KMS-11 (cell line): ENCODE measurements at regions not wholly inside any gene's neighbourhood (a gene's known extent, or its start where the extent isn't known, plus 50 kb on each side); places are given as distances from the start of the nearest gene placed in this dataset.

ENCODE experiments used
- H2AFZ ChIP-seq: fragments of 200-600 bp; sonication (generic); 2 replicates; pipeline ENCODE4 v1.6.1; 2016; ENCODE audit warnings: antibody characterized with exemption, mixed run types, low read depth
- H3K27ac ChIP-seq: fragments of 200-600 bp; sonication (generic); 2 replicates; pipeline ENCODE4 v1.6.1; 2016; ENCODE audit warnings: mild to moderate bottlenecking, mixed run types
- H3K27me3 ChIP-seq: fragments of 200-600 bp; sonication (generic); 2 replicates; pipeline ENCODE4 v1.6.1; 2017; ENCODE audit warnings: mild to moderate bottlenecking, low read depth, mixed run types, moderate library complexity; ENCODE audit not compliant: insufficient read depth
- H3K36me3 ChIP-seq: fragments of 200-600 bp; sonication (generic); 2 replicates; pipeline ENCODE4 v1.6.1; 2017; ENCODE audit warnings: mild to moderate bottlenecking, mixed run types; ENCODE audit not compliant: insufficient read depth
- H3K4me1 ChIP-seq: fragments of 200-600 bp; sonication (generic); 2 replicates; pipeline ENCODE4 v1.6.1; 2016; ENCODE audit warnings: mild to moderate bottlenecking, low read depth, mixed run types; ENCODE audit not compliant: poor library complexity, severe bottlenecking
- H3K4me2 ChIP-seq: fragments of 200-600 bp; sonication (generic); 2 replicates; pipeline ENCODE4 v1.7.0; 2016; ENCODE audit warnings: mild to moderate bottlenecking, mixed run types
- H3K4me3 ChIP-seq: fragments of 200-600 bp; sonication (generic); IDR thresholded peaks from 2 replicates; pipeline ENCODE4 v1.6.1; 2017; ENCODE audit warnings: low read depth, low read length, mixed read lengths; ENCODE audit not compliant: insufficient read depth
- H3K79me2 ChIP-seq: fragments of 200-600 bp; sonication (generic); 2 replicates; pipeline ENCODE4 v1.6.1; 2016; ENCODE audit warnings: low read depth, mixed run types; ENCODE audit not compliant: insufficient read depth
- H3K9ac ChIP-seq: fragments of 200-600 bp; sonication (generic); 2 replicates; pipeline ENCODE4 v1.6.1; 2016; ENCODE audit warnings: mild to moderate bottlenecking, mixed run types
- H4K20me1 ChIP-seq: fragments of 200-600 bp; sonication (generic); 2 replicates; pipeline ENCODE4 v1.6.1; 2016; ENCODE audit warnings: mild to moderate bottlenecking, mixed run types; ENCODE audit not compliant: insufficient read depth
- TF ChIP-seq, protein P1 (sequence below): fragments of 200-600 bp; sonication (generic); conservative IDR thresholded peaks from 2 replicates; pipeline ENCODE4 v1.6.1; 2017; ENCODE audit warnings: low read depth, mild to moderate bottlenecking, antibody characterized with exemption, low read length, moderate library complexity, mixed read lengths

DNA sequence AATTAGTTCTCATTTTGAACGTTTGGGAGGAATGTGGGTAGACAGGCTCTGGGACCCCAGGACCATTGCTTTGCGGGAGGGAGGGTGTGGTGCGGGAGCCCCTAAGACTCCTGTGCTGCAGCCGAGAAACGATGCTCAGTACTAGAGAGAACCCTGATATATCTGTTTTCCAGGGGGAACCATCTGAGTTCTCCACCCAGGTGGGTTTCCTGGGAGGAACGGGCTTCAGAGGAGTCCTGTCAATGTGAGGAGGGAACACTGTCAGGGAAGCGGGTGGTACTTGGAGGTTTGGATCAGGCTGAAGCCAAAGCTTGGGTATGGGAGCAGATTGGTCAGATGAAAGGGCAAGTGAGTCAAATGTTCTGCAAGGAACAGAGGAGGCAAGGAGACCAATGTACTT, 358.0 kb downstream of the FGF9 start:
- H3K9ac ChIP-seq, result no peak overlapping the region
- TF ChIP-seq, protein P1, sequence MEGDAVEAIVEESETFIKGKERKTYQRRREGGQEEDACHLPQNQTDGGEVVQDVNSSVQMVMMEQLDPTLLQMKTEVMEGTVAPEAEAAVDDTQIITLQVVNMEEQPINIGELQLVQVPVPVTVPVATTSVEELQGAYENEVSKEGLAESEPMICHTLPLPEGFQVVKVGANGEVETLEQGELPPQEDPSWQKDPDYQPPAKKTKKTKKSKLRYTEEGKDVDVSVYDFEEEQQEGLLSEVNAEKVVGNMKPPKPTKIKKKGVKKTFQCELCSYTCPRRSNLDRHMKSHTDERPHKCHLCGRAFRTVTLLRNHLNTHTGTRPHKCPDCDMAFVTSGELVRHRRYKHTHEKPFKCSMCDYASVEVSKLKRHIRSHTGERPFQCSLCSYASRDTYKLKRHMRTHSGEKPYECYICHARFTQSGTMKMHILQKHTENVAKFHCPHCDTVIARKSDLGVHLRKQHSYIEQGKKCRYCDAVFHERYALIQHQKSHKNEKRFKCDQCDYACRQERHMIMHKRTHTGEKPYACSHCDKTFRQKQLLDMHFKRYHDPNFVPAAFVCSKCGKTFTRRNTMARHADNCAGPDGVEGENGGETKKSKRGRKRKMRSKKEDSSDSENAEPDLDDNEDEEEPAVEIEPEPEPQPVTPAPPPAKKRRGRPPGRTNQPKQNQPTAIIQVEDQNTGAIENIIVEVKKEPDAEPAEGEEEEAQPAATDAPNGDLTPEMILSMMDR, result no peak
- no peak overlapping the region for H3K4me2 ChIP-seq

DNA sequence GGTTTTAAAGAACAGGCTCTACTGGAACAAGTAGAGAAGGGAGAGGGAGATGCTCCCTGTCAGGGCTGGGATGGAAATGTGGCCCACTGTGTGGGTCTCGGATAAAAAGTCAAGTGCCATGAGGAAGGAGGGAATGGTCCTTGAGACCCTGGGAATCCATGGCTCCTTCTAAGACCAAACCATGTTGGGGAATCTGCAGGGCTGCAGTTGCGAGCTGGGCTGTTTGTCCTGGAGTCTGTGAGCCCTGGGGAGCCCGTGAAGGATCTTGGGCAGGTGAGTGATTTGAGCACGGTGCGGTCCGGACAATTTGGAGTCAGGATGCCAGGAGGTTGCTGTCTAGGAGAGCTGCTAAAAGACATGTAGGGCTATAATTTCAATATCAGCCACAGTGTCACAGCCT, 359.4 kb downstream of the FGF9 start:
- TF ChIP-seq, protein P1, result no peak
- H3K36me3 ChIP-seq, result no peaks in the 10 kb centered on the region
- no peak overlapping the region for H3K9ac ChIP-seq
- H3K4me3 ChIP-seq, result no peak overlapping the region
- H3K27me3 ChIP-seq, result no peaks in the 10 kb centered on the region
- H3K4me1 ChIP-seq, result no peaks in the 10 kb centered on the region
- no peaks in the 10 kb centered on the region for H3K79me2 ChIP-seq
- no peak overlapping the region for H3K27ac ChIP-seq
- H3K4me2 ChIP-seq, result no peak overlapping the region
- no peaks in the 10 kb centered on the region for H4K20me1 ChIP-seq
- H2AFZ ChIP-seq, result no peak overlapping the region

More for the DNA sequence above, 358.0 kb downstream of the FGF9 start:
- Histone ChIP-seq H3K36me3 (no peaks in the 10 kb centered on the region), H3K4me1 (no peaks in the 10 kb centered on the region), H3K4me3 (no peak overlapping the region), H4K20me1 (no peaks in the 10 kb centered on the region), H2AFZ (no peak overlapping the region), H3K27me3 (no peaks in the 10 kb centered on the region), H3K27ac (no peak overlapping the region), H3K79me2 (no peaks in the 10 kb centered on the region)

DNA sequence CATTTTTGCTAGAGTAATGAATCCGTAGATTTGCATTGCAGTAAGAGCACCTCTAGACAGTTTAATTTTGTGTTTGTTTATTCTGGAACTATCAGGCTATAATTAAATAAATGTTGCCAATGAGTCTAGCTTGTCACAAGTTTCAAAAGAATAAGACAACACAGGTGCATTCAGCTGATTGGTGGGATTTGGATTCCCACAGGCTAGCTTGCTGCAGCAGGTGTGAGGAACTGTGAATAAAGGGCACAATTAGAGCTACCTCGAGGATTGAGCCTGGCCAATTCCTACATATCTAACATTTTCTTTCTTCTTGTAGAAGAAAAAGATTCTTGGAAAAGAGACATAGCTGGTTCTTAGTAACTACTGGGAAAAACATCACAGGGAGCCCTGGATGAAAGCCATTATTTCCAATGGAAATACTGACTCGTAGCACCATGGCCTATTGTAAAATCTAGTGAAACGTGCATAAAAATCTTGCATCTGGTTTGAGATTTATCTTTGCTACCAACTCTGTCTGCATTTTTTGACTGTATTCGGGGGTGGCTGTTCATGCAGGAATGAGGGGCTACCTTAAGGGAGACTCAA, 360.9 kb downstream of the FGF9 start:
- TF ChIP-seq, protein P1, result no peak
- no peak overlapping the region for H3K4me3 ChIP-seq
- H3K27me3 ChIP-seq, result no peaks in the 10 kb centered on the region
- no peak overlapping the region for H2AFZ ChIP-seq
- no peaks in the 10 kb centered on the region for H3K4me1 ChIP-seq
- H3K9ac ChIP-seq, result no peak overlapping the region
- H3K4me2 ChIP-seq, result no peak overlapping the region
- H3K36me3 ChIP-seq, result no peaks in the 10 kb centered on the region
- no peak overlapping the region for H3K27ac ChIP-seq
- no peaks in the 10 kb centered on the region for H4K20me1 ChIP-seq
- H3K79me2 ChIP-seq, result no peaks in the 10 kb centered on the region

DNA sequence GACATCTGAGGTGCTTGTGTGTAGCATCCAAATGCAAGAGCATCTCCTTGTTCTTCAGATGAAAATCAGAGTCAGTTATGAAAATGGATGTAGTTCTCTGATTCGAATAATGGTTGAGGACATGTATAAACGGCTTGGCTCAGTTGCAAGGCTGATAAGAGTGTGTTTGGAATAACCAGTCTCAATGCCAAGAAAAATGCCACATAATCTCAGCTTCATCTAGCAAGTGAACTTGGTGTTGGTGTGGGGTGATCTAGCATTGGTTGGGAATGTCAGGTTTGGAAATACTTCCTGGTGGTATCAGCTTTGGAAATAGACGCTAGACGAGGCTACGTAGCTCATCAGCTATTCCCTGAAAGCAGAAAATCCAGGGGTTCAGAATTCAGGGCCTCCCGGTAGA, 362.0 kb downstream of the FGF9 start:
- Histone ChIP-seq H3K4me1 (no peaks in the 10 kb centered on the region), H2AFZ (no peak overlapping the region), H3K4me3 (no peak overlapping the region), H3K27ac (no peak overlapping the region), H4K20me1 (no peaks in the 10 kb centered on the region), H3K4me2 (no peak overlapping the region), H3K9ac (no peak overlapping the region), H3K79me2 (no peaks in the 10 kb centered on the region), H3K27me3 (no peaks in the 10 kb centered on the region), H3K36me3 (no peaks in the 10 kb centered on the region)
- TF ChIP-seq, protein P1, result no peak
